MM.1S (cell line): ENCODE measurements at regions not wholly inside any gene's neighbourhood (a gene's known extent, or its start where the extent isn't known, plus 50 kb on each side); places are given as distances from the start of the nearest gene placed in this dataset.

Source experiments
- EZH2 ChIP-seq: fragments of 300-600 bp; sonication (generic); optimal IDR thresholded peaks from 2 replicates; pipeline ENCODE3; 2017; ENCODE audit warnings: low read depth, mild to moderate bottlenecking, antibody characterized with exemption, low read length, mixed read lengths
- EZH2phosphoT487 ChIP-seq: fragments of 300-600 bp; sonication (generic); IDR thresholded peaks from 2 replicates; pipeline ENCODE4 v1.6.1; 2018; ENCODE audit warnings: antibody characterized with exemption, low read length
- TF ChIP-seq, protein P1 (sequence below): fragments of 300-600 bp; sonication (generic); IDR thresholded peaks from 2 replicates; pipeline ENCODE4 v1.5.1; 2016; ENCODE audit warnings: antibody characterized with exemption, low read length, mixed read lengths

- TF ChIP-seq EZH2 (no peak), EZH2phosphoT487 (no peak)
- TF ChIP-seq, protein P1, sequence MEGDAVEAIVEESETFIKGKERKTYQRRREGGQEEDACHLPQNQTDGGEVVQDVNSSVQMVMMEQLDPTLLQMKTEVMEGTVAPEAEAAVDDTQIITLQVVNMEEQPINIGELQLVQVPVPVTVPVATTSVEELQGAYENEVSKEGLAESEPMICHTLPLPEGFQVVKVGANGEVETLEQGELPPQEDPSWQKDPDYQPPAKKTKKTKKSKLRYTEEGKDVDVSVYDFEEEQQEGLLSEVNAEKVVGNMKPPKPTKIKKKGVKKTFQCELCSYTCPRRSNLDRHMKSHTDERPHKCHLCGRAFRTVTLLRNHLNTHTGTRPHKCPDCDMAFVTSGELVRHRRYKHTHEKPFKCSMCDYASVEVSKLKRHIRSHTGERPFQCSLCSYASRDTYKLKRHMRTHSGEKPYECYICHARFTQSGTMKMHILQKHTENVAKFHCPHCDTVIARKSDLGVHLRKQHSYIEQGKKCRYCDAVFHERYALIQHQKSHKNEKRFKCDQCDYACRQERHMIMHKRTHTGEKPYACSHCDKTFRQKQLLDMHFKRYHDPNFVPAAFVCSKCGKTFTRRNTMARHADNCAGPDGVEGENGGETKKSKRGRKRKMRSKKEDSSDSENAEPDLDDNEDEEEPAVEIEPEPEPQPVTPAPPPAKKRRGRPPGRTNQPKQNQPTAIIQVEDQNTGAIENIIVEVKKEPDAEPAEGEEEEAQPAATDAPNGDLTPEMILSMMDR: no peak
Observed at GRCh38 chr7:26593393-26593792, 271.0 kb downstream of the SKAP2 start.
